B cell (primary cell): ENCODE measurements at regions not wholly inside any gene's neighbourhood (a gene's known extent, or its start where the extent isn't known, plus 50 kb on each side); places are given as distances from the start of the nearest gene placed in this dataset.

Experiments
- ATAC-seq: fragments of 200-7000 bp; cut with Tn5 transposase; one replicate; pipeline ENCODE4 v1.10.0; 2021; ENCODE audit warnings: low read depth, mild to moderate bottlenecking, moderate number of reproducible peaks, moderate library complexity
- CTCF ChIA-PET: fragments of 350-600 bp; sonication (Branson Sonifier 250); formaldehyde crosslinking; loops from one replicate; lab custom pipeline; 2021; ENCODE audit warnings: antibody characterized with exemption, inconsistent platforms; lab: Charles Lee
- POLR2A ChIA-PET: fragments of 350-600 bp; sonication (Branson Sonifier 250); formaldehyde crosslinking; loops from one replicate; lab custom pipeline; 2021; ENCODE audit warnings: antibody characterized with exemption; lab: Charles Lee
- DNase-seq: peaks from one replicate; pipeline ENCODE4 v3.0.0; 2013
- H2AFZ ChIP-seq: 2 replicates; pipeline ENCODE4 v1.6.1; 2012; ENCODE audit warnings: mild to moderate bottlenecking, low read depth, low read length; ENCODE audit not compliant: insufficient read depth, poor library complexity, severe bottlenecking
- H3K27ac ChIP-seq, 2 donors: 1 replicate in 1 of 2; 2 replicates in 1 of 2; pipeline ENCODE4 v1.5.1; 2012 to 2013; ENCODE audit warnings: low read length in 2 of 2, mild to moderate bottlenecking in 2 of 2, moderate library complexity in 1 of 2
- H3K27me3 ChIP-seq, 4 experiments: fragments of 200-600 bp in 1 of 4; sonication (generic) in 1 of 4; replicated peaks in 1 of 4; 1 replicate in 2 of 4; 2 replicates in 2 of 4; pipeline versions ENCODE4 v1.6.1 to v1.7.0; 2013 to 2016; ENCODE audit warnings: low read length in 3 of 4, mild to moderate bottlenecking in 2 of 4, mixed read lengths in 1 of 4, moderate library complexity in 1 of 4; ENCODE audit not compliant: insufficient read depth in 4 of 4, control insufficient read depth in 3 of 4; ENCODE audit errors: control extremely low read depth in 1 of 4
- H3K36me3 ChIP-seq, 2 experiments: replicated peaks in 1 of 2; 1 replicate in 1 of 2; 2 replicates in 1 of 2; pipeline versions ENCODE4 v1.6.1 to v1.7.1; 2013; ENCODE audit warnings: low read length in 1 of 2; ENCODE audit not compliant: insufficient read depth in 2 of 2, control insufficient read depth in 1 of 2; ENCODE audit errors: control extremely low read depth in 1 of 2, extremely low read depth in 1 of 2
- H3K4me1 ChIP-seq, 2 donors: fragments of 200-600 bp in 1 of 2; sonication (generic) in 1 of 2; 1 replicate in 1 of 2; 2 replicates in 1 of 2; pipeline versions ENCODE4 v1.5.1 to v1.6.1; 2013 to 2017; ENCODE audit warnings: low read length in 2 of 2; ENCODE audit not compliant: control insufficient read depth in 2 of 2, insufficient read depth in 2 of 2
- H3K4me2 ChIP-seq: replicated peaks from 2 replicates; pipeline ENCODE3; 2012; ENCODE audit warnings: mild to moderate bottlenecking, low read depth, low read length; ENCODE audit not compliant: poor library complexity, severe bottlenecking
- H3K4me3 ChIP-seq, 5 experiments: fragments of 200-600 bp in 1 of 5; sonication (generic) in 1 of 5; 1 replicate in 3 of 5; 2 replicates in 2 of 5; pipeline versions ENCODE4 v1.5.1 to v1.7.0; 2011 to 2016; ENCODE audit warnings: low read length in 4 of 5, mild to moderate bottlenecking in 4 of 5, low read depth in 2 of 5, control low read depth in 1 of 5, moderate library complexity in 1 of 5; ENCODE audit not compliant: insufficient read depth in 1 of 5; ENCODE audit errors: control extremely low read depth in 1 of 5, extremely low read depth in 1 of 5
- H3K79me2 ChIP-seq: fragments of 200-600 bp; sonication (generic); one replicate; pipeline ENCODE4 v1.6.0; 2016; ENCODE audit warnings: low read length; ENCODE audit not compliant: control insufficient read depth, insufficient read depth
- H3K9ac ChIP-seq: fragments of 200-600 bp; sonication (generic); 2 replicates; pipeline ENCODE4 v1.6.1; 2017; ENCODE audit warnings: mild to moderate bottlenecking, low read length, moderate library complexity
- H3K9me3 ChIP-seq, 3 donors: one replicate each; pipeline versions ENCODE4 v1.6.1 to v1.7.1; 2013; ENCODE audit warnings: low read length in 2 of 3; ENCODE audit not compliant: control insufficient read depth in 2 of 3, insufficient read depth in 1 of 3; ENCODE audit errors: control extremely low read depth in 1 of 3
- H4K20me1 ChIP-seq: 2 replicates; pipeline ENCODE4 v1.6.0; 2012; ENCODE audit warnings: mild to moderate bottlenecking, low read length; ENCODE audit not compliant: insufficient read depth, control insufficient read depth, poor library complexity, severe bottlenecking
- H3K27ac Mint-ChIP-seq: one replicate; pipeline ENCODE4 v1.8.0; 2021; ENCODE audit warnings: mixed read lengths
- H3K27me3 Mint-ChIP-seq: one replicate; pipeline ENCODE4 v1.8.0; 2021; ENCODE audit warnings: mixed read lengths
- H3K4me1 Mint-ChIP-seq: one replicate; pipeline ENCODE4 v1.8.0; 2021; ENCODE audit warnings: mixed read lengths
- H3K4me3 Mint-ChIP-seq: one replicate; pipeline ENCODE4 v1.8.0; 2021; ENCODE audit warnings: mixed read lengths
- H3K9me3 Mint-ChIP-seq: one replicate; pipeline ENCODE4 v1.8.0; 2022; ENCODE audit warnings: mixed read lengths; ENCODE audit not compliant: insufficient read depth
- EZH2 ChIP-seq: IDR thresholded peaks from 2 replicates; pipeline ENCODE4 v1.6.1; 2012; ENCODE audit warnings: borderline replicate concordance, low read depth, mild to moderate bottlenecking, moderate library complexity, low read length; ENCODE audit not compliant: insufficient read depth, poor library complexity, severe bottlenecking
- intact Hi-C: fragments of 100-400 bp; cut with micrococcal nuclease; formaldehyde crosslinking; loops from one replicate; pipeline ENCODE4 v1.10.0; 2022
- TF ChIP-seq, protein P1 (sequence below): fragments of 200-600 bp; IDR thresholded peaks from one replicate; pipeline ENCODE4 v1.8.0; 2022; ENCODE audit warnings: antibody characterized with exemption, mild to moderate bottlenecking

DNA sequence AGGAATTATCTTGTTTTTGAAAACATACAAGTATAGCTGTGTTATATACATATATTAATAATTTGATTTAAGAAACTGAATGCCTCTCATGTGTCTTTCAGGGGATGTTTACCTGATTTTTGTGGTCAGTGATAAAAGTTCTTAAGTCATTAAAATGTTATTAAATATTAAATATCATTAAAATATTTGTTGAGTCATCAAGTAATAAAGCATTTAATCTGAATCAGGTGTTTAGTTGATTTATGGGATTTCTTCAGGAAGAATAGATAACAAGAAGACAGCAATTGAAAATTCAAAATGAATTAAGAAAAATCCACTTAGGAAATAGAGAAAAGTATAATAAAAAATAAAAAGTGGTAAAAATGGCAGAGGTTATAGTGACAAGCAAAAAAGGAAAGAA, 361.9 kb upstream of the EYS start:
- ATAC-seq (no peak), DNase-seq (no peak)
- POLR2A ChIA-PET = no interaction called here
- Histone ChIP-seq H4K20me1 (no peaks in the 10 kb centered on the region), H3K9ac (no peak overlapping the region), H3K27ac (no peak overlapping the region), H3K79me2 (no peaks in the 10 kb centered on the region), H3K9me3 (peaks cover 0 to 1% (median 0%) of the 10 kb centered on the region in 3 donors), H3K36me3 (no peaks in the 10 kb centered on the region), H3K27me3 (no peaks in the 10 kb centered on the region), H2AFZ (no peak overlapping the region), H3K4me3 (no peak overlapping the region), H3K4me1 (no peaks in the 10 kb centered on the region), H3K4me2 (no peak overlapping the region)
- Mint-ChIP-seq H3K27ac (no peak overlapping the region), H3K27me3 (no peaks in the 10 kb centered on the region), H3K9me3 (peaks cover 8% of the 10 kb centered on the region), H3K4me3 (no peak overlapping the region), H3K4me1 (no peaks in the 10 kb centered on the region)
- CTCF ChIA-PET = no interaction called here
- intact Hi-C loops = no loop called here
- TF ChIP-seq EZH2 = no peak
- TF ChIP-seq, protein P1, sequence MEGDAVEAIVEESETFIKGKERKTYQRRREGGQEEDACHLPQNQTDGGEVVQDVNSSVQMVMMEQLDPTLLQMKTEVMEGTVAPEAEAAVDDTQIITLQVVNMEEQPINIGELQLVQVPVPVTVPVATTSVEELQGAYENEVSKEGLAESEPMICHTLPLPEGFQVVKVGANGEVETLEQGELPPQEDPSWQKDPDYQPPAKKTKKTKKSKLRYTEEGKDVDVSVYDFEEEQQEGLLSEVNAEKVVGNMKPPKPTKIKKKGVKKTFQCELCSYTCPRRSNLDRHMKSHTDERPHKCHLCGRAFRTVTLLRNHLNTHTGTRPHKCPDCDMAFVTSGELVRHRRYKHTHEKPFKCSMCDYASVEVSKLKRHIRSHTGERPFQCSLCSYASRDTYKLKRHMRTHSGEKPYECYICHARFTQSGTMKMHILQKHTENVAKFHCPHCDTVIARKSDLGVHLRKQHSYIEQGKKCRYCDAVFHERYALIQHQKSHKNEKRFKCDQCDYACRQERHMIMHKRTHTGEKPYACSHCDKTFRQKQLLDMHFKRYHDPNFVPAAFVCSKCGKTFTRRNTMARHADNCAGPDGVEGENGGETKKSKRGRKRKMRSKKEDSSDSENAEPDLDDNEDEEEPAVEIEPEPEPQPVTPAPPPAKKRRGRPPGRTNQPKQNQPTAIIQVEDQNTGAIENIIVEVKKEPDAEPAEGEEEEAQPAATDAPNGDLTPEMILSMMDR = no peak

GRCh38 chr6:66068033-66068432, 361.0 kb upstream of the EYS start:
- ATAC-seq (no peak), DNase-seq (no peak)
- no peaks in the 10 kb centered on the region for H4K20me1 ChIP-seq
- no peaks in the 10 kb centered on the region for H3K36me3 ChIP-seq
- ChIA-PET POLR2A (no interaction called here), CTCF (no interaction called here)
- intact Hi-C loops = no loop called here
- H3K9ac ChIP-seq = no peak overlapping the region
- TF ChIP-seq, protein P1 = no peak
- no peak for TF ChIP-seq EZH2
- no peaks in the 10 kb centered on the region for H3K4me1 Mint-ChIP-seq
- H3K4me2 ChIP-seq = no peak overlapping the region
- H3K27ac Mint-ChIP-seq = no peak overlapping the region
- no peak overlapping the region for H2AFZ ChIP-seq
- peaks cover 8% of the 10 kb centered on the region for H3K9me3 Mint-ChIP-seq
- H3K9me3 ChIP-seq = peaks cover 0 to 8% (median 0%) of the 10 kb centered on the region in 3 donors
- H3K27me3 ChIP-seq = no peaks in the 10 kb centered on the region
- H3K79me2 ChIP-seq = no peaks in the 10 kb centered on the region
- no peak overlapping the region for H3K27ac ChIP-seq
- no peaks in the 10 kb centered on the region for H3K4me1 ChIP-seq
- H3K4me3 ChIP-seq = no peak overlapping the region
- H3K4me3 Mint-ChIP-seq = no peak overlapping the region
- no peaks in the 10 kb centered on the region for H3K27me3 Mint-ChIP-seq
